ENCODE measurements at regions not wholly inside any gene's neighbourhood (a gene's known extent, or its start where the extent isn't known, plus 50 kb on each side); places are given as distances from the start of the nearest gene placed in this dataset.

DNA sequence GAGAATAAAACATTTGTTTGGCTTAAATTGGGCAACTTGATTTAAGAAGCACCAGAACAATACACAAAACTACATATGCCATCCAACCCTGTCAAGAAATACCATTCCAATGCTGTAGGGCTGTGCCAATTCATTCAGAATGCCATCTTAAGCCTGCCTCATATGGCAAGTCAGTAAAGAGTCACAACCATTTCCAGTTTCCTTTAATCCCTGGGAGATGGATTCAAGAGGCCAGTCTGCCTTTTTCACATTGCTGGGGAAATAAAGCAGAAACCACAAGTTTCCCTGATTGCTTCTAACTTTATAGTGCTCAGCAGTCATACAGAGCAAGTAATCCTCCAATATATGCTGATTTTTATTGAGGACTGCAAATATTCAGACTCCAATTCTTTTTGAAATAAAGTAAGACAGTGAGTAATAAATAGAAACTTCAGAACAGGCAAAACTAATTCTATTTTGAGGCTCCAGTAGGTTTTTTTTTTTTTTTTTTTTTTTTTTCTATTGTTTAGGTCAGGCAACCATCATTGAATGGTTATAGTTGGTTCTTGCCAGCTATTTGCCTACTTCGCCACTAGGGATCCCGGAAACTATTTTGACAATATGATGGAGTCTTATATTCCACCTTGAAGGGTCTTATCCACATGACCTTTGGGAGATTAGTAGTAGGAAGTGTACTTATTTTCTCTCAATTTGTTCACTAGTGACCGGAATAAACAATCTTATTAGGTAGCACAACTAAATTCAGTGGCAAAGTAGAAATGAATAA is 400.9 kb upstream of the MEF2C start:
- DNase-seq (ENCODE audit: low read depth, low spot score): no peak
- H3K4me3 ChIP-seq (ENCODE audit: low read depth, low read length): no peak overlapping the region
- TF ChIP-seq, protein P1, sequence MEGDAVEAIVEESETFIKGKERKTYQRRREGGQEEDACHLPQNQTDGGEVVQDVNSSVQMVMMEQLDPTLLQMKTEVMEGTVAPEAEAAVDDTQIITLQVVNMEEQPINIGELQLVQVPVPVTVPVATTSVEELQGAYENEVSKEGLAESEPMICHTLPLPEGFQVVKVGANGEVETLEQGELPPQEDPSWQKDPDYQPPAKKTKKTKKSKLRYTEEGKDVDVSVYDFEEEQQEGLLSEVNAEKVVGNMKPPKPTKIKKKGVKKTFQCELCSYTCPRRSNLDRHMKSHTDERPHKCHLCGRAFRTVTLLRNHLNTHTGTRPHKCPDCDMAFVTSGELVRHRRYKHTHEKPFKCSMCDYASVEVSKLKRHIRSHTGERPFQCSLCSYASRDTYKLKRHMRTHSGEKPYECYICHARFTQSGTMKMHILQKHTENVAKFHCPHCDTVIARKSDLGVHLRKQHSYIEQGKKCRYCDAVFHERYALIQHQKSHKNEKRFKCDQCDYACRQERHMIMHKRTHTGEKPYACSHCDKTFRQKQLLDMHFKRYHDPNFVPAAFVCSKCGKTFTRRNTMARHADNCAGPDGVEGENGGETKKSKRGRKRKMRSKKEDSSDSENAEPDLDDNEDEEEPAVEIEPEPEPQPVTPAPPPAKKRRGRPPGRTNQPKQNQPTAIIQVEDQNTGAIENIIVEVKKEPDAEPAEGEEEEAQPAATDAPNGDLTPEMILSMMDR (IDR thresholded peaks at IDR 0.05; ENCODE audit: low read depth, low read length): peak; percentile 12
- in situ Hi-C loops (cut with HindIII; ENCODE audit: low sequenced_read_pairs): no loop called here

DNA sequence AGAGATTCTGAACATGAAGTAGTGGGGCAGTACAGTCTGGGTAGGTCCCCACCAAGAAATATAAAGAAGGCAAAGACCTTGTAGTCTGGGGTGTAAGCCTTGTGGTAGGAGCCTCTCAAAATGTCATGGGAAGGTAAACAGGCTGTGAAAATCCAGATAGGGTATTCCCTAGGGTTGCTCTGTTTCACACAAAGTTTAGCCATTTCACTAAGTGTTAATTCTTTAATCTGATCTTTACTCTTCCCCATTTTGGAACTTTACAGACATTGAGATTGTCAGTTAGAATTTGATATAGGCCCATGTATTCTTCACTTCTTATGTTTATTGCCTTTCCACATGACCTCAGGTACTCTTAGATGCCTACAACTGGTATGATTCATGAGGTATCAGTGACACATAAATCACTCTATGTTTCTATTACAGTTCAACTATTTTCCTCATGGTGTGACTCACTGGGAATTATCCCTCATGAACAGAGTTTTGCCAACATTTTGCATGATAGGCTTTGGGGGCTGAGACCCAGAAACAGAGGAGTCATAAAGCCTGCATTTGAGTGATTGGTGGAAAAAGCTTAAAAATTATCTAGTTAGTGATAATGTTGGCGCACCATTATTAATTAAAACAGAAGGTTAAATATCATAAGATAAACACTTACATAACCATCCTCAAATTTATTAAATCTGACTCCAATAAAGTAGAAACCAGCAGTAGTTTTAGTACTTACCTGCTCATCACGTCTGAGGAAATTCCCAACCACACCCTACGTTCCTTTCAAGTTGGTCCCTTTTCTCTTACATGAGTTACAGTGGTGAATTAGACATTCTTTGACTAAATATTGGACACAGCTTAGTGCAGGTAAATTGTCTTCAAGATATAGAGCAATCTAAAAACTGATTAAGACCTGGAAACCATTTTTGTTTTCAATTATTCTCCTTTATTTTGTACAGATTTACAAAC is 399.8 kb upstream of the MEF2C start:
- no peak overlapping the region for H3K4me3 ChIP-seq (ENCODE audit: low read depth, low read length)
- in situ Hi-C loops (cut with HindIII; ENCODE audit: low sequenced_read_pairs): no loop called here
- peak; percentile 71 for DNase-seq (ENCODE audit: low read depth, low spot score)
- TF ChIP-seq, protein P1 (IDR thresholded peaks at IDR 0.05; ENCODE audit: low read depth, low read length): no peak

DNA sequence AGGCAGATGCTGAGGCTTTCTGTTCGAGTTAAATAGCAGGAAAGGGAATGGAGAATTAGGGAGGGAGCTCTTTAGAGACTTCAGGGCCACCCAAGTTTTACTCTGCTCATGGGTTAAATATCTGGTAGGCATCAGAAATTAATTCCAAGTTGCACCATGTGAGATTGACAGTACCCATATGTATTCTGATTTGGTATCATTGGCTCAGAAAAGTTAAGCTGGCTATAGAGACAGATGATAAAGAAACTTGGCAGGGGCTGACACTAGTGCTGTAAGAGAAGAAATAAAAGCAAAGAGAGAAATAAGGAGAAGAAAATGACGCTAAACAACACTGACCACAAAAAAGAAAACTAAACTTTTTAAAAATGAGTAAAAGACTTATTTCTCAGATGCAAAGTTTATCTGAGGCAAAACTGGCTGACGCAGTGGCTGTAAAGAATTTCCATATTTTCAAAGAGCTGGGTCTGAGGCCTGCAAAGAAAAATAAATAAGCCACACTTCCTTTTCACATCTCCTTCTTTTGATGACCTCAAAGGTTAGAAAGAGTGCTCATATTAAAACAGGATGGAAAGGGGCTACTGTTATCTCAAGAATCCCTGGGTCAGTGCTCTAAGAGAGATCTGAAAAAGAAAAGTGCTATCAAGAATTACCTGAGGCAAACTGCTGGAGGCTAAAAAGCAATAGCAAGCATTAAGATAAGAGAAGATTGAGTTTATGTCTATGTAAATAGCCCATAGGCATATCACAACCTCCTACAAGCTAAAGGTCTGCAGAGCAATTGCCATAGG is 399.0 kb upstream of the MEF2C start:
- DNase-seq (ENCODE audit: low read depth, low spot score): peak; percentile 64
- no peak overlapping the region for H3K4me3 ChIP-seq (ENCODE audit: low read depth, low read length)
- in situ Hi-C loops (cut with HindIII; ENCODE audit: low sequenced_read_pairs): no loop called here
- TF ChIP-seq, protein P1 (IDR thresholded peaks at IDR 0.05; ENCODE audit: low read depth, low read length): no peak

DNA sequence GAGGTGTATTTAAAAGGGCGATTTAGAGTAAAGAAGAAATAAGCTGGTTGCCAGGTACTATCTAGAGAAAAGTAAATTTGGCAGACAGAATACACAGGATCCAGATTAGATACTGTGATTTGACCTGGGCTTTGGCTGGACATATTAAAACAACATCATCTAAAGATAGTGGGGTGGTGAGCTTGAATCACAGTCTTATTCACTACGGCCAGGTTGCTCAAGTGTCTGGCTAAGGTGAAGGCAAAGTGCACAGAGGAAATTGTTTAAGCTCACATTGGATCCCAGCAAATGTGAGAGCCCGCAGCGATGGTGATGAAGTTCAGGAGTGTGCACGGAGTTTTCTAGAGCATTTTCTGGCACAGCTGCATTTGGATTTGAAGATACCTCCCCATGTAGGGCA is 398.2 kb upstream of the MEF2C start:
- in situ Hi-C loops (cut with HindIII; ENCODE audit: low sequenced_read_pairs): no loop called here
- TF ChIP-seq, protein P1 (IDR thresholded peaks at IDR 0.05; ENCODE audit: low read depth, low read length): no peak
- no peak for DNase-seq (ENCODE audit: low read depth, low spot score)
- H3K4me3 ChIP-seq (ENCODE audit: low read depth, low read length): no peak overlapping the region

- TF ChIP-seq, protein P1 (IDR thresholded peaks at IDR 0.05; ENCODE audit: low read depth, low read length): no peak
- no peak overlapping the region for H3K4me3 ChIP-seq (ENCODE audit: low read depth, low read length)
- no peak for DNase-seq (ENCODE audit: low read depth, low spot score)
- in situ Hi-C loops (cut with HindIII; ENCODE audit: low sequenced_read_pairs): no loop called here
Observed at GRCh38 chr5:89280103-89281037, 397.4 kb upstream of the MEF2C start.
